HepG2 (cell line): ENCODE measurements at regions not wholly inside any gene's neighbourhood (a gene's known extent, or its start where the extent isn't known, plus 50 kb on each side); places are given as distances from the start of the nearest gene placed in this dataset.

Experiments used
- ATAC-seq: fragments of 200-7000 bp; cut with Tn5 transposase; 3 replicates; pipeline ENCODE4 v1.9.1; 2020; ENCODE audit warnings: mild to moderate bottlenecking, moderate library complexity
- BruUV-seq: library from RNA; stranded (reverse); fragments of 400-500 nt; replicated peaks from 2 replicates; lab custom pipeline; 2021; lab: Mats Ljungman, UMichigan
- CTCF ChIA-PET: fragments of 300-600 bp; formaldehyde crosslinking; extraction: SDS; loops from one replicate; lab custom pipeline; 2021; ENCODE audit warnings: low total read pairs, inconsistent platforms, low intra/inter-chr PET ratio; lab: Yijun Ruan, JAX
- POLR2A ChIA-PET: fragments of 350-600 bp; sonication (Branson Sonifier 250); formaldehyde crosslinking; loops from one replicate; lab custom pipeline; 2020; ENCODE audit warnings: antibody characterized with exemption, inconsistent platforms; lab: Yijun Ruan, JAX
- DNase-seq: peaks from one replicate; pipeline ENCODE4 v3.0.0-alpha.2; 2015; ENCODE audit warnings: low spot score
- FAIRE-seq: peaks from 3 replicates; lab custom pipeline; 2011; peaks lifted over from hg19 to GRCh38; lab: Jason Lieb, UNC
- H2AFZ ChIP-seq: one replicate; pipeline ENCODE4 v1.6.1; 2011; ENCODE audit warnings: low read length, inconsistent platforms
- H3K27ac ChIP-seq: fragments of 300-600 bp; 3 replicates; pipeline ENCODE4 v1.8.0; 2011; ENCODE audit warnings: mixed run types, mild to moderate bottlenecking, mixed read lengths, low read length, inconsistent platforms; ENCODE audit not compliant: insufficient read depth; ENCODE audit errors: extremely low read length
- H3K27me3 ChIP-seq, 2 experiments: fragments of 200-600 bp in 1 of 2; 2 replicates in 1 of 2; 3 replicates in 1 of 2; pipeline versions ENCODE4 v1.6.0 to v1.8.0; 2011; ENCODE audit warnings: low read length in 2 of 2, mild to moderate bottlenecking in 2 of 2, moderate library complexity in 2 of 2, inconsistent platforms in 1 of 2; ENCODE audit not compliant: insufficient read depth in 2 of 2, control insufficient read depth in 1 of 2
- H3K36me3 ChIP-seq, 2 experiments: fragments of 200-600 bp in 1 of 2; replicated peaks in 1 of 2; 2 replicates in 1 of 2; 3 replicates in 1 of 2; pipeline versions ENCODE4 v1.5.1 to v1.8.0; 2011; ENCODE audit warnings: low read length in 2 of 2, inconsistent platforms in 1 of 2; ENCODE audit not compliant: insufficient read depth in 2 of 2, control insufficient read depth in 1 of 2
- H3K4me1 ChIP-seq: 2 replicates; pipeline ENCODE4 v1.5.1; 2012; ENCODE audit warnings: low read length, inconsistent platforms; ENCODE audit not compliant: insufficient read depth
- H3K4me2 ChIP-seq: 2 replicates; pipeline ENCODE4 v1.6.0; 2011; ENCODE audit warnings: low read depth, low read length, inconsistent platforms
- H3K4me3 ChIP-seq, 3 experiments: fragments of 200-600 bp in 1 of 3; sonication (generic), shearing (Covaris generic) in 1 of 3; replicated peaks in 1 of 3; 2 replicates each; pipeline ENCODE4 v1.5.1; 2011 to 2016; ENCODE audit warnings: low read length in 3 of 3, inconsistent platforms in 2 of 3, low read depth in 2 of 3, mild to moderate bottlenecking in 2 of 3, control low read depth in 1 of 3, mixed read lengths in 1 of 3; ENCODE audit not compliant: insufficient read depth in 1 of 3
- H3K79me2 ChIP-seq: one replicate; pipeline ENCODE4 v1.6.1; 2011; ENCODE audit warnings: low read length, inconsistent platforms; ENCODE audit not compliant: insufficient read depth
- H3K9ac ChIP-seq: 2 replicates; pipeline ENCODE4 v1.6.0; 2011; ENCODE audit warnings: mild to moderate bottlenecking, low read depth, low read length, inconsistent platforms; ENCODE audit not compliant: insufficient read depth
- H3K9me3 ChIP-seq: 2 replicates; pipeline ENCODE4 v1.5.1; 2012; ENCODE audit warnings: mild to moderate bottlenecking, low read length
- H4K20me1 ChIP-seq: 2 replicates; pipeline ENCODE4 v1.6.0; 2011; ENCODE audit warnings: inconsistent platforms, mild to moderate bottlenecking, low read length, moderate library complexity; ENCODE audit not compliant: insufficient read depth
- GFI1 ChIP-seq: sonication (generic); formaldehyde crosslinking; IDR thresholded peaks from 2 replicates; pipeline ENCODE4 v1.5.0; 2020; ENCODE audit warnings: missing genetic modification reagents, mild to moderate bottlenecking, borderline replicate concordance
- MXD1 ChIP-seq: sonication (generic); formaldehyde crosslinking; IDR thresholded peaks from 2 replicates; pipeline ENCODE4 v1.4.0; 2020; ENCODE audit warnings: mild to moderate bottlenecking, missing genetic modification reagents
- SP1 ChIP-seq, 2 experiments: fragments of 450-650 bp in 1 of 2; sonication (generic) in 1 of 2; formaldehyde crosslinking in 1 of 2; IDR thresholded peaks; 2 replicates each; pipeline versions ENCODE4 v1.4.0 to v1.6.1; 2016 to 2020; ENCODE audit warnings: missing genetic modification reagents in 1 of 2
- SRY ChIP-seq: sonication (generic); formaldehyde crosslinking; IDR thresholded peaks from 2 replicates; pipeline ENCODE4 v1.8.0; 2022; ENCODE audit warnings: mild to moderate bottlenecking, missing genetic modification reagents
- WIZ ChIP-seq: sonication (generic); formaldehyde crosslinking; IDR thresholded peaks from 2 replicates; pipeline ENCODE4 v1.5.1; 2020; ENCODE audit warnings: mild to moderate bottlenecking, missing genetic modification reagents
- ZBTB7A ChIP-seq: sonication (generic); formaldehyde crosslinking; IDR thresholded peaks from 2 replicates; pipeline ENCODE4 v1.8.0; 2022; ENCODE audit warnings: mild to moderate bottlenecking, missing genetic modification reagents
- ZNF75D ChIP-seq: sonication (generic); formaldehyde crosslinking; IDR thresholded peaks from 2 replicates; pipeline ENCODE4 v1.8.1; 2023; ENCODE audit warnings: missing genetic modification reagents, mild to moderate bottlenecking, borderline replicate concordance
- in situ Hi-C: cut with HindIII; loops from 2 replicates; pipeline ENCODE4 v1.10.0; 2017; ENCODE audit warnings: low pct_unique_long_range_greater_than_20kb; ENCODE audit not compliant: extremely low pct_ligation_motif_present
- intact Hi-C: fragments of 100-400 bp; cut with micrococcal nuclease; formaldehyde crosslinking; loops from one replicate; pipeline ENCODE4 v1.10.0; 2022; ENCODE audit not compliant: unreplicated experiment
- TF ChIP-seq, protein P1 (sequence below): sonication (generic); formaldehyde crosslinking; IDR thresholded peaks from 2 replicates; pipeline ENCODE4 v1.4.0; 2020; ENCODE audit warnings: mild to moderate bottlenecking, missing genetic modification reagents

- TF ChIP-seq MXD1 (CRISPR knock-in tag) = no peak
- no peak for TF ChIP-seq SRY (CRISPR knock-in tag)
- TF ChIP-seq, protein P1, sequence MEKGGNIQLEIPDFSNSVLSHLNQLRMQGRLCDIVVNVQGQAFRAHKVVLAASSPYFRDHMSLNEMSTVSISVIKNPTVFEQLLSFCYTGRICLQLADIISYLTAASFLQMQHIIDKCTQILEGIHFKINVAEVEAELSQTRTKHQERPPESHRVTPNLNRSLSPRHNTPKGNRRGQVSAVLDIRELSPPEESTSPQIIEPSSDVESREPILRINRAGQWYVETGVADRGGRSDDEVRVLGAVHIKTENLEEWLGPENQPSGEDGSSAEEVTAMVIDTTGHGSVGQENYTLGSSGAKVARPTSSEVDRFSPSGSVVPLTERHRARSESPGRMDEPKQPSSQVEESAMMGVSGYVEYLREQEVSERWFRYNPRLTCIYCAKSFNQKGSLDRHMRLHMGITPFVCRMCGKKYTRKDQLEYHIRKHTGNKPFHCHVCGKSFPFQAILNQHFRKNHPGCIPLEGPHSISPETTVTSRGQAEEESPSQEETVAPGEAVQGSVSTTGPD (CRISPR knock-in tag) = no peak
- TF ChIP-seq SP1 (IDR thresholded peaks at IDR 0.05) = no peak
- no peak for TF ChIP-seq SP1 (CRISPR knock-in tag; IDR thresholded peaks at IDR 0.05)
- no peak for TF ChIP-seq ZNF75D (CRISPR knock-in tag)
- TF ChIP-seq GFI1 = no peak
- TF ChIP-seq WIZ (CRISPR knock-in tag) = no peak
Measured at GRCh38 chr1:189311915-189312314, 1165.7 kb downstream of the BRINP3 start (continued).

DNA sequence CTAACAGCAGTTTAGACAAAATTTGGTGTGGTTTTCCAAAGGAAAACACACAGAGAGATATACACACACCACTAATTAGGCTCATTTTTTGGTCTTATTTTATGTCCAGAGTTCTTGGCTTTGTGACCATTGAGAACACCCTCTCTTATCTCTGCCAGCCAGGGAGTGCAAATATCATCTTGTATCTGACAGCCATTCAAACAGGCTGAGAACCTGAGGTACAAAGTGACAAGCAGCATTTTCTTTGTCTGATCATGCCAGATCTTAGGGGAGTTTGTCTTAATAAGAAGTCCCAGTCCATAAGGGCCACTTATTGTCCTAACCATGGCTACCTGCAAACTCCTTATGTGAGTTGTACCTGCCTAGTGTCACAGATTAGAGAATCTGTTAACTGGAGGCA lies 1165.2 kb downstream of the BRINP3 start:
- no TSS peak for BruUV-seq
- H3K9me3 ChIP-seq = no peaks in the 10 kb centered on the region
- no peaks in the 10 kb centered on the region for H3K4me1 ChIP-seq
- H3K4me2 ChIP-seq = no peak overlapping the region
- no peak for ATAC-seq
- no peak for FAIRE-seq
- POLR2A ChIA-PET = no interaction called here
- H3K79me2 ChIP-seq = no peaks in the 10 kb centered on the region
- no peak overlapping the region for H3K9ac ChIP-seq
- no peak for DNase-seq
- no peak for TF ChIP-seq ZBTB7A (CRISPR knock-in tag)
- TF ChIP-seq, all 625 proteins: peak for 0
- Histone ChIP-seq H3K4me3 (no peak overlapping the region), H2AFZ (no peak overlapping the region), H3K27ac (no peak overlapping the region), H3K36me3 (no peaks in the 10 kb centered on the region), H4K20me1 (no peaks in the 10 kb centered on the region), H3K27me3 (no peaks in the 10 kb centered on the region)
- CTCF ChIA-PET = no interaction called here
- intact Hi-C loops = no loop called here
- in situ Hi-C loops = no loop called here
